ENCODE measurements at regions not wholly inside any gene's neighbourhood (a gene's known extent, or its start where the extent isn't known, plus 50 kb on each side); places are given as distances from the start of the nearest gene placed in this dataset.

- TF ChIP-seq CTCF (IDR thresholded peaks at IDR 0.05) (no peak), ZFX (IDR thresholded peaks at IDR 0.05; ENCODE audit: borderline replicate concordance) (no peak)
- no peak overlapping the region for H3K27ac ChIP-seq
These were observed 303.7 kb upstream of the UBE2E2 start for GRCh38 chr3:22899441-22899840.

- TF ChIP-seq ZFX (IDR thresholded peaks at IDR 0.05; ENCODE audit: borderline replicate concordance) (no peak), CTCF (IDR thresholded peaks at IDR 0.05) (no peak)
- no peak overlapping the region for H3K27ac ChIP-seq
These were observed 302.8 kb upstream of the UBE2E2 start for GRCh38 chr3:22900296-22900695.

- no peak overlapping the region for H3K27ac ChIP-seq
- TF ChIP-seq CTCF (IDR thresholded peaks at IDR 0.05): no peak
- no peak for TF ChIP-seq ZFX (IDR thresholded peaks at IDR 0.05; ENCODE audit: borderline replicate concordance)
These were observed 301.4 kb upstream of the UBE2E2 start for GRCh38 chr3:22901684-22902083.

DNA sequence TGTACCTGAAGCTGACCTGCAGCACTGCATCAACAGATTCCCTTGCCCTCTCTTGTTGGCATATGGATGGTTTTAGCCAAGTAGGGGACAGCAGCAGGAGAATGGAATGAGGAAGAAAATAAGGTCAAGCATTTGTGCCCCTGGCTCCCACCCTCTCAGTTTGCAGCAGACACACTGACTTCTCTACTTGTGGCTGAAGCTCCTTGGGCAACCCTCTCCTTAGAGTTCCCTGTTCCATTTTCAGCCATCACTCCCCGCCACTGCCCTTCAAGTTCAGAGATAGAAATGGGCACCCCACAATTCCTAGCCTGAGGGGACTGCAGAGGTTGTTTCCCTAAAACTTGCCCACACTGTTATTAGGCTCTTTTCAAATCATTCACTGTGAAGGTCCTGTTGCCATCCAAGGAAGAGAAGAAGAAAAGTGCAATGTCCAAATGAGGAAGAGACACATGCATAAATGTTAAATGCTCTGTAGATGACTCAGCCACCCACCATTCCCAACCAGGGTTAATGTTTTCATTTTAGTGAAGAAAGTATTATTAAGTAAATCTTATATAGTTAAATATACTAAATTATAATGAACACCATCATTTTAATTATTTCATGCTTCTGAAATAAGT is 295.9 kb upstream of the UBE2E2 start:
- TF ChIP-seq CTCF (IDR thresholded peaks at IDR 0.05): no peak
- TF ChIP-seq ZFX (IDR thresholded peaks at IDR 0.05; ENCODE audit: borderline replicate concordance): no peak
- no peak overlapping the region for H3K27ac ChIP-seq

DNA sequence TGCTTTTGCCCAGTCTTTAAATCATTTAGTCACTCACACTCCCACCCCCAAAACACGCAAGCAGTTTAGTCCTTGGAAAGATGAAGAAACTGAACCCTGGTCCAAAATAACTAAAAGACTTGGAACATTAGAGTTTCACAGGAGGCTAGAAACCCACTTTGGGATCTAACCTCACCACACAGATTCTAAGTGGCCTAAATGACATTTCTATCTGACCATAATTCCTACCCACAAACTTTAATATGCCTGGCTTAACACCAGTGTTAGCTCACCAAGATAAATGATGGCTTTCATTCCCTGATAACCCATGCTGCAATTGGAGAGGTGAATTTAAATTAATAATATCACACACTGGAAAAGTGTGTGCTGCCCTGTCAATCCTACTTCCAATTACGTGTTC is 295.3 kb upstream of the UBE2E2 start:
- TF ChIP-seq ZFX (IDR thresholded peaks at IDR 0.05; ENCODE audit: borderline replicate concordance) (no peak), CTCF (IDR thresholded peaks at IDR 0.05) (no peak)

GRCh38 chr3:22908989-22909507 is 294.1 kb upstream of the UBE2E2 start:
- TF ChIP-seq CTCF (IDR thresholded peaks at IDR 0.05) (0 out of 2 replicates have a peak, but pooled peaks have one; percentile 17), ZFX (IDR thresholded peaks at IDR 0.05; ENCODE audit: borderline replicate concordance) (no peak)
- H3K27ac ChIP-seq: no peak overlapping the region

More for the DNA sequence above, 295.3 kb upstream of the UBE2E2 start:
- H3K27ac ChIP-seq: no peak overlapping the region

DNA sequence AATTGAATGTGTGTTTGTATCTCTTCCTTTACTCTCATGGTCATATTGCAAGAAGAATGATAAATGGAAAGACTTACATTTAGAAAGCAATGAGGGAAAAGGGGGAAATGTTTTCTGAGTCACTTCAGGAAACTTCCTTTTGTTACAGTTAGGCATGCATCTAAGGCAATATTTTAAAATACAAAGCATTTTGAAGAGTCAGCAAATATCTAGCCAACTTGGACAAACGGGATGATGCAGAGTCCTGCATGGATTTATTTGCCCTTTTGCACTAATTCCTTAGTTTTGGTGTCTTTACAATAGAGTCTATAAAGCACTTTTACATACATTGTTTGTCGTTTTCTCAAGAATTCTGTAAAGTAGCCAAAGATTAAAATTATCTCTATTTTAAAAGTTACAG is 286.2 kb upstream of the UBE2E2 start:
- TF ChIP-seq CTCF (IDR thresholded peaks at IDR 0.05) (no peak), ZFX (IDR thresholded peaks at IDR 0.05; ENCODE audit: borderline replicate concordance) (no peak)
- H3K27ac ChIP-seq: no peak overlapping the region

All from 22Rv1 (cell line).